H1 (cell line): ENCODE measurements at regions not wholly inside any gene's neighbourhood (a gene's known extent, or its start where the extent isn't known, plus 50 kb on each side); places are given as distances from the start of the nearest gene placed in this dataset.

Experiments
- ASH2L ChIP-seq: fragments of 200-600, 300-600 bp; sonication (generic); IDR thresholded peaks from one replicate; pipeline ENCODE4 v1.7.1; 2017; ENCODE audit warnings: low read length
- ATF3 ChIP-seq: IDR thresholded peaks from 2 replicates; pipeline ENCODE4 v1.6.1; 2011; ENCODE audit warnings: low read depth, mild to moderate bottlenecking, low read length; ENCODE audit not compliant: insufficient read depth
- BRCA1 ChIP-seq: IDR thresholded peaks from 2 replicates; pipeline ENCODE4 v1.6.1; 2012; ENCODE audit warnings: low read depth, low read length, improper control_type of control experiment
- CHD1 ChIP-seq: IDR thresholded peaks from 2 replicates; pipeline ENCODE4 v1.6.1; 2012; ENCODE audit warnings: low read depth, low read length, improper control_type of control experiment
- JUND ChIP-seq: IDR thresholded peaks from 2 replicates; pipeline ENCODE4 v1.6.1; 2011; ENCODE audit warnings: mild to moderate bottlenecking, improper control_type of control experiment, low read length

- TF ChIP-seq ATF3, result no peak
- no peak for TF ChIP-seq CHD1
- no peak for TF ChIP-seq BRCA1
- no peak for TF ChIP-seq ASH2L
- no peak for TF ChIP-seq JUND
- TF ChIP-seq, all 59 proteins: peak for 0
Observed at GRCh38 chr6:93566285-93566684, 146.9 kb upstream of the EPHA7 start (continued).
